ENCODE measurements at regions not wholly inside any gene's neighbourhood (a gene's known extent, or its start where the extent isn't known, plus 50 kb on each side); places are given as distances from the start of the nearest gene placed in this dataset.
"Not testable (repeated sequence)": the region's sequence is repeated elsewhere in the genome, so short reads cannot be mapped to it uniquely, and the experiment has no call there.

- no peak for FAIRE-seq
- TF ChIP-seq FOS (IDR thresholded peaks at IDR 0.05; ENCODE audit: borderline replicate concordance, insufficient read depth, low read length) (no peak), MAX (IDR thresholded peaks at IDR 0.05; ENCODE audit: insufficient read depth, insufficient read length) (no peak), POLR2AphosphoS5 (IDR thresholded peaks at IDR 0.05; ENCODE audit: insufficient read depth, low read depth, low read length) (no peak), GATA2 (IDR thresholded peaks at IDR 0.05; ENCODE audit: insufficient read depth, insufficient read length, low read depth, low read length) (no peak), POLR2A (IDR thresholded peaks at IDR 0.05; ENCODE audit: low read depth, low read length) (no peak)
- no peak for DNase-seq (ENCODE audit: low read depth, low spot score)
- no peaks in the 10 kb centered on the region for H4K20me1 ChIP-seq (replicated peaks; ENCODE audit: control insufficient read depth, extremely low read depth, insufficient read depth, low read length)
- no peak overlapping the region for H2AFZ ChIP-seq (ENCODE audit: low read depth, low read length)
- H3K9me3 ChIP-seq (replicated peaks; ENCODE audit: control insufficient read depth, insufficient read depth, low read length): no peaks in the 10 kb centered on the region
- ChIA-PET CTCF (no interaction called here), POLR2A (no interaction called here)
- H3K27me3 ChIP-seq (ENCODE audit: control insufficient read depth in 2 of 2, insufficient read depth in 2 of 2, low read length in 2 of 2): no peaks in the 10 kb centered on the region
- no peak overlapping the region for H3K4me2 ChIP-seq (ENCODE audit: insufficient read depth, low read length)
- no peak overlapping the region for H3K9ac ChIP-seq (replicated peaks; ENCODE audit: extremely low read depth, insufficient read depth, low read length)
- H3K4me3 ChIP-seq (replicated peaks in 1 of 3; ENCODE audit: insufficient read depth in 1 of 3, low read depth in 1 of 3, low read length in 3 of 3): no peak overlapping the region
- dilution Hi-C loops (cut with MboI; ENCODE audit: extremely low pct_ligation_motif_present, low sequenced_read_pairs): no loop called here
- no peaks in the 10 kb centered on the region for H3K36me3 ChIP-seq (ENCODE audit: control insufficient read depth in 2 of 2, extremely low read depth in 1 of 2, insufficient read depth in 2 of 2, low read length in 2 of 2)
- no peaks in the 10 kb centered on the region for H3K9me1 ChIP-seq (replicated peaks; ENCODE audit: control insufficient read depth, extremely low read depth, insufficient read depth, low read length)
- H3K27ac ChIP-seq (ENCODE audit: insufficient read depth, low read depth, low read length): no peak overlapping the region
- no peaks in the 10 kb centered on the region for H3K4me1 ChIP-seq (ENCODE audit: control insufficient read depth, extremely low read depth, insufficient read depth, low read length)
- intact Hi-C loops (cut with micrococcal nuclease): no loop called here
- H3K79me2 ChIP-seq (ENCODE audit: control insufficient read depth, insufficient read depth, low read length): no peaks in the 10 kb centered on the region
- BruUV-seq (replicated peaks): no TSS peak
Observed at GRCh38 chrX:44742480-44743155, 101.2 kb upstream of the DUSP21 start.

GRCh38 chrX:44741859-44742258 is 102.0 kb upstream of the DUSP21 start:
- FAIRE-seq, CTCF ChIA-PET: not testable (repeated sequence)

GRCh38 chrX:44741458-44741857 is 102.4 kb upstream of the DUSP21 start:
- H3K4me3 ChIP-seq (replicated peaks in 1 of 3; ENCODE audit: insufficient read depth in 1 of 3, low read depth in 1 of 3, low read length in 3 of 3); BruUV-seq (replicated peaks); FAIRE-seq; H2AFZ ChIP-seq (ENCODE audit: low read depth, low read length); H3K79me2 ChIP-seq (ENCODE audit: control insufficient read depth, insufficient read depth, low read length); H4K20me1 ChIP-seq (replicated peaks; ENCODE audit: control insufficient read depth, extremely low read depth, insufficient read depth, low read length); H3K4me2 ChIP-seq (ENCODE audit: insufficient read depth, low read length); intact Hi-C loops (cut with micrococcal nuclease); H3K27me3 ChIP-seq (ENCODE audit: control insufficient read depth in 2 of 2, insufficient read depth in 2 of 2, low read length in 2 of 2); POLR2A ChIA-PET; H3K9me3 ChIP-seq (replicated peaks; ENCODE audit: control insufficient read depth, insufficient read depth, low read length); H3K27ac ChIP-seq (ENCODE audit: insufficient read depth, low read depth, low read length); DNase-seq (ENCODE audit: low read depth, low spot score); H3K9ac ChIP-seq (replicated peaks; ENCODE audit: extremely low read depth, insufficient read depth, low read length); CTCF ChIA-PET; H3K9me1 ChIP-seq (replicated peaks; ENCODE audit: control insufficient read depth, extremely low read depth, insufficient read depth, low read length); H3K36me3 ChIP-seq (ENCODE audit: control insufficient read depth in 2 of 2, extremely low read depth in 1 of 2, insufficient read depth in 2 of 2, low read length in 2 of 2); dilution Hi-C loops (cut with MboI; ENCODE audit: extremely low pct_ligation_motif_present, low sequenced_read_pairs); H3K4me1 ChIP-seq (ENCODE audit: control insufficient read depth, extremely low read depth, insufficient read depth, low read length): not testable (repeated sequence)

More at GRCh38 chrX:44741859-44742258, 102.0 kb upstream of the DUSP21 start:
- intact Hi-C loops (cut with micrococcal nuclease); H3K4me3 ChIP-seq (replicated peaks in 1 of 3; ENCODE audit: insufficient read depth in 1 of 3, low read depth in 1 of 3, low read length in 3 of 3); H4K20me1 ChIP-seq (replicated peaks; ENCODE audit: control insufficient read depth, extremely low read depth, insufficient read depth, low read length); H3K27me3 ChIP-seq (ENCODE audit: control insufficient read depth in 2 of 2, insufficient read depth in 2 of 2, low read length in 2 of 2); H3K9me1 ChIP-seq (replicated peaks; ENCODE audit: control insufficient read depth, extremely low read depth, insufficient read depth, low read length); DNase-seq (ENCODE audit: low read depth, low spot score); H3K9me3 ChIP-seq (replicated peaks; ENCODE audit: control insufficient read depth, insufficient read depth, low read length); dilution Hi-C loops (cut with MboI; ENCODE audit: extremely low pct_ligation_motif_present, low sequenced_read_pairs); H3K4me1 ChIP-seq (ENCODE audit: control insufficient read depth, extremely low read depth, insufficient read depth, low read length); BruUV-seq (replicated peaks); H2AFZ ChIP-seq (ENCODE audit: low read depth, low read length); H3K36me3 ChIP-seq (ENCODE audit: control insufficient read depth in 2 of 2, extremely low read depth in 1 of 2, insufficient read depth in 2 of 2, low read length in 2 of 2); POLR2A ChIA-PET; H3K27ac ChIP-seq (ENCODE audit: insufficient read depth, low read depth, low read length); H3K9ac ChIP-seq (replicated peaks; ENCODE audit: extremely low read depth, insufficient read depth, low read length); H3K4me2 ChIP-seq (ENCODE audit: insufficient read depth, low read length); H3K79me2 ChIP-seq (ENCODE audit: control insufficient read depth, insufficient read depth, low read length): not testable (repeated sequence)
